Vagina (tissue), 2 donors: ENCODE measurements at regions not wholly inside any gene's neighbourhood (a gene's known extent, or its start where the extent isn't known, plus 50 kb on each side); places are given as distances from the start of the nearest gene placed in this dataset.
"Not testable (repeated sequence)": the region's sequence is repeated elsewhere in the genome, so short reads cannot be mapped to it uniquely, and the experiment has no call there.

Experiments
- DNase-seq, 2 donors: peaks; one replicate each; pipeline ENCODE4 v3.0.0-alpha.2; 2017; ENCODE audit errors: extremely low spot score in 2 of 2
- H3K27ac ChIP-seq: fragments of 200-600 bp; sonication (generic); one replicate; pipeline ENCODE4 v1.5.1; 2019
- H3K27me3 ChIP-seq: fragments of 200-600 bp; sonication (generic); one replicate; pipeline ENCODE4 v1.5.1; 2019
- H3K36me3 ChIP-seq, 2 donors: fragments of 200-600 bp; sonication (generic); one replicate each; pipeline ENCODE4 v1.5.1; 2017 to 2019
- H3K4me1 ChIP-seq: fragments of 200-600 bp; sonication (generic); one replicate; pipeline ENCODE4 v1.5.1; 2019
- H3K4me3 ChIP-seq, 2 donors: fragments of 200-600 bp; sonication (generic); 1 replicate in 1 of 2; 2 replicates in 1 of 2; pipeline ENCODE4 v1.5.1; 2016 to 2019
- H3K9me3 ChIP-seq: fragments of 200-600 bp; sonication (generic); one replicate; pipeline ENCODE4 v1.5.1; 2019
- CTCF ChIP-seq, 3 experiments: fragments of 450-650 bp in 2 of 3; fragments of 200-600 bp in 1 of 3; sonication (generic) in 1 of 3; IDR thresholded peaks; one replicate each; pipeline ENCODE4 v1.5.1; 2017 to 2019; ENCODE audit warnings: antibody characterized with exemption in 3 of 3, mild to moderate bottlenecking in 2 of 3, moderate library complexity in 2 of 3
- POLR2A ChIP-seq, 2 donors: fragments of 450-650 bp; IDR thresholded peaks; one replicate each; pipeline ENCODE4 v1.6.1; 2017; ENCODE audit warnings: antibody characterized with exemption in 2 of 2, mild to moderate bottlenecking in 2 of 2, moderate library complexity in 2 of 2
- POLR2AphosphoS5 ChIP-seq, 2 donors: sonication (generic); formaldehyde crosslinking; IDR thresholded peaks; one replicate each; pipeline ENCODE4 v1.9.0; 2017; ENCODE audit warnings: antibody characterized with exemption in 2 of 2, mild to moderate bottlenecking in 2 of 2, low read depth in 1 of 2; ENCODE audit not compliant: insufficient read depth in 1 of 2
- intact Hi-C: fragments of 100-400 bp; cut with DNase I; formaldehyde crosslinking; loops from one replicate; pipeline ENCODE4 v1.15.1; 2023

- Histone ChIP-seq H3K4me3 (no peak overlapping the region), H3K9me3 (no peaks in the 10 kb centered on the region), H3K27ac (no peak overlapping the region), H3K4me1 (peaks cover 15% of the 10 kb centered on the region), H3K36me3 (no peaks in the 10 kb centered on the region), H3K27me3 (no peaks in the 10 kb centered on the region)
- intact Hi-C loops: no loop called here
- DNase-seq: no peak
- no peak for TF ChIP-seq POLR2A (IDR thresholded peaks at IDR 0.05)
- no peak for TF ChIP-seq CTCF (IDR thresholded peaks at IDR 0.05)
- no peak for TF ChIP-seq POLR2AphosphoS5 (IDR thresholded peaks at IDR 0.05; ENCODE audit: insufficient read depth in 1 of 2, low read depth in 1 of 2)
These were observed 178.9 kb upstream of the SERPINE2 start for GRCh38 chr2:224217962-224218347.

GRCh38 chr2:224217233-224217961, 178.3 kb upstream of the SERPINE2 start:
- peaks cover 15% of the 10 kb centered on the region for H3K4me1 ChIP-seq
- no peaks in the 10 kb centered on the region for H3K9me3 ChIP-seq
- TF ChIP-seq POLR2AphosphoS5 (IDR thresholded peaks at IDR 0.05; ENCODE audit: insufficient read depth in 1 of 2, low read depth in 1 of 2): no peak
- TF ChIP-seq POLR2A (IDR thresholded peaks at IDR 0.05): no peak
- TF ChIP-seq CTCF (IDR thresholded peaks at IDR 0.05): no peak
- no peak overlapping the region for H3K4me3 ChIP-seq
- no peaks in the 10 kb centered on the region for H3K27me3 ChIP-seq
- H3K36me3 ChIP-seq: no peaks in the 10 kb centered on the region
- DNase-seq: no peak
- no peak overlapping the region for H3K27ac ChIP-seq
- intact Hi-C loops: no loop called here

- DNase-seq, intact Hi-C loops, H3K27me3 ChIP-seq, H3K4me1 ChIP-seq, H3K4me3 ChIP-seq, H3K36me3 ChIP-seq, H3K27ac ChIP-seq, H3K9me3 ChIP-seq: not testable (repeated sequence)
These were observed 176.5 kb upstream of the SERPINE2 start for GRCh38 chr2:224215611-224216010.

GRCh38 chr2:224213396-224213795, 174.3 kb upstream of the SERPINE2 start:
- no peaks in the 10 kb centered on the region for H3K36me3 ChIP-seq
- H3K9me3 ChIP-seq: no peaks in the 10 kb centered on the region
- no peaks in the 10 kb centered on the region for H3K4me1 ChIP-seq
- TF ChIP-seq CTCF (IDR thresholded peaks at IDR 0.05) (no peak), POLR2A (IDR thresholded peaks at IDR 0.05) (no peak), POLR2AphosphoS5 (IDR thresholded peaks at IDR 0.05; ENCODE audit: insufficient read depth in 1 of 2, low read depth in 1 of 2) (no peak)
- no peak overlapping the region for H3K27ac ChIP-seq
- no peak for DNase-seq
- H3K4me3 ChIP-seq: no peak overlapping the region
- no peaks in the 10 kb centered on the region for H3K27me3 ChIP-seq
- intact Hi-C loops: no loop called here

GRCh38 chr2:224211791-224212190, 172.7 kb upstream of the SERPINE2 start:
- no peak for TF ChIP-seq CTCF (IDR thresholded peaks at IDR 0.05)
- no peak for TF ChIP-seq POLR2AphosphoS5 (IDR thresholded peaks at IDR 0.05; ENCODE audit: insufficient read depth in 1 of 2, low read depth in 1 of 2)
- TF ChIP-seq POLR2A (IDR thresholded peaks at IDR 0.05): no peak
- DNase-seq: no peak
- no peaks in the 10 kb centered on the region for H3K36me3 ChIP-seq
- no peak overlapping the region for H3K27ac ChIP-seq
- H3K9me3 ChIP-seq: no peaks in the 10 kb centered on the region
- no peak overlapping the region for H3K4me3 ChIP-seq
- intact Hi-C loops: no loop called here
- H3K27me3 ChIP-seq: no peaks in the 10 kb centered on the region
- no peaks in the 10 kb centered on the region for H3K4me1 ChIP-seq
